ENCODE measurements at regions not wholly inside any gene's neighbourhood (a gene's known extent, or its start where the extent isn't known, plus 50 kb on each side); places are given as distances from the start of the nearest gene placed in this dataset.

GRCh38 chr4:188930822-188931221 lies 791.6 kb downstream of the TRIML1 start:
- Histone ChIP-seq H3K9me3 (no peaks in the 10 kb centered on the region), H3K27me3 (no peaks in the 10 kb centered on the region), H3K27ac (no peak overlapping the region), H3K4me3 (no peak overlapping the region), H3K36me3 (no peaks in the 10 kb centered on the region), H3K4me1 (no peaks in the 10 kb centered on the region)
- intact Hi-C loops (cut with DNase I), result no loop called here
- TF ChIP-seq POLR2A (IDR thresholded peaks at IDR 0.05) (no peak), POLR2AphosphoS5 (IDR thresholded peaks at IDR 0.05; ENCODE audit: insufficient read depth in 1 of 2, low read depth in 1 of 2) (no peak)
- TF ChIP-seq, protein P1, sequence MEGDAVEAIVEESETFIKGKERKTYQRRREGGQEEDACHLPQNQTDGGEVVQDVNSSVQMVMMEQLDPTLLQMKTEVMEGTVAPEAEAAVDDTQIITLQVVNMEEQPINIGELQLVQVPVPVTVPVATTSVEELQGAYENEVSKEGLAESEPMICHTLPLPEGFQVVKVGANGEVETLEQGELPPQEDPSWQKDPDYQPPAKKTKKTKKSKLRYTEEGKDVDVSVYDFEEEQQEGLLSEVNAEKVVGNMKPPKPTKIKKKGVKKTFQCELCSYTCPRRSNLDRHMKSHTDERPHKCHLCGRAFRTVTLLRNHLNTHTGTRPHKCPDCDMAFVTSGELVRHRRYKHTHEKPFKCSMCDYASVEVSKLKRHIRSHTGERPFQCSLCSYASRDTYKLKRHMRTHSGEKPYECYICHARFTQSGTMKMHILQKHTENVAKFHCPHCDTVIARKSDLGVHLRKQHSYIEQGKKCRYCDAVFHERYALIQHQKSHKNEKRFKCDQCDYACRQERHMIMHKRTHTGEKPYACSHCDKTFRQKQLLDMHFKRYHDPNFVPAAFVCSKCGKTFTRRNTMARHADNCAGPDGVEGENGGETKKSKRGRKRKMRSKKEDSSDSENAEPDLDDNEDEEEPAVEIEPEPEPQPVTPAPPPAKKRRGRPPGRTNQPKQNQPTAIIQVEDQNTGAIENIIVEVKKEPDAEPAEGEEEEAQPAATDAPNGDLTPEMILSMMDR (IDR thresholded peaks at IDR 0.05), result no peak
- DNase-seq (ENCODE audit: extremely low spot score in 2 of 2), result no peak

DNA sequence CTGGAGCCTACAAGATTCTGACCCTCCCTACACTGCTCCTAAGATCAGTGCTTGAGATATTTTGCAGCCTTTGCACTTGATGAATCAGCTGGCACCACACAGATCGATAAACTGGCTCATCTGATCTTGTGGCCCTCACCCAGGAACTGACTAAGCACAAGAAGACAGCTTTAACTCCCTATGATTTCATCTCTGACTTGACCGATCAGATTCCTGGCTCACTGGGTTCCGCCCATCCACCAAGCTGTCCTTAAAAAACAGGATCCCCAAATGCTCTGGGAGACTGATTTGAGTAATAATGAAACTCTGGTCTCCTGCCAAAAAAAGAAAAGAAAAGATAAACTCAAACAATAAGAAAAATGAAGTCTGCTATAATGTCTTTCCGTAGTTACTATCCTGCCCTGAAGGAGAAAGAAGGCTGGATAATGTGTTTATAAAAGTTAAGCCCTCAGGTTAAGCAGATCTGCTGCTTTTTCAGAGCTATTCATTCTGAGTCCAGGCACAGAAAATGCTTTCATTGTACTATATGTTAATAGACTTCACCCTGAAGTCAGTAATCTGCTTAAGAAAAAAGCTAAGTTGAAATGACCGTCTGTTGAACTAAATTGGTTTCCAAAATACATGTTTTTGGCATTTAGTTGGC lies 795.2 kb downstream of the TRIML1 start:
- intact Hi-C loops (cut with DNase I), result no loop called here
- no peak for DNase-seq (ENCODE audit: extremely low spot score in 2 of 2)
- TF ChIP-seq, protein P1 (IDR thresholded peaks at IDR 0.05), result no peak
- TF ChIP-seq POLR2AphosphoS5 (IDR thresholded peaks at IDR 0.05; ENCODE audit: insufficient read depth in 1 of 2, low read depth in 1 of 2) (no peak), POLR2A (IDR thresholded peaks at IDR 0.05) (no peak)

GRCh38 chr4:188941524-188942119 lies 802.4 kb downstream of the TRIML1 start:
- no peaks in the 10 kb centered on the region for H3K36me3 ChIP-seq
- no peak for DNase-seq (ENCODE audit: extremely low spot score in 2 of 2)
- TF ChIP-seq POLR2AphosphoS5 (IDR thresholded peaks at IDR 0.05; ENCODE audit: insufficient read depth in 1 of 2, low read depth in 1 of 2) (no peak), POLR2A (IDR thresholded peaks at IDR 0.05) (no peak)
- TF ChIP-seq, protein P1 (IDR thresholded peaks at IDR 0.05), result no peak
- H3K4me1 ChIP-seq, result no peaks in the 10 kb centered on the region
- intact Hi-C loops (cut with DNase I), result no loop called here
- H3K4me3 ChIP-seq, result no peak overlapping the region
- no peaks in the 10 kb centered on the region for H3K27me3 ChIP-seq
- H3K27ac ChIP-seq, result no peak overlapping the region
- no peaks in the 10 kb centered on the region for H3K9me3 ChIP-seq

More for the DNA sequence above, 795.2 kb downstream of the TRIML1 start:
- Histone ChIP-seq H3K4me3 (no peak overlapping the region), H3K36me3 (no peaks in the 10 kb centered on the region), H3K9me3 (no peaks in the 10 kb centered on the region), H3K27ac (no peak overlapping the region), H3K27me3 (no peaks in the 10 kb centered on the region), H3K4me1 (no peaks in the 10 kb centered on the region)

DNA sequence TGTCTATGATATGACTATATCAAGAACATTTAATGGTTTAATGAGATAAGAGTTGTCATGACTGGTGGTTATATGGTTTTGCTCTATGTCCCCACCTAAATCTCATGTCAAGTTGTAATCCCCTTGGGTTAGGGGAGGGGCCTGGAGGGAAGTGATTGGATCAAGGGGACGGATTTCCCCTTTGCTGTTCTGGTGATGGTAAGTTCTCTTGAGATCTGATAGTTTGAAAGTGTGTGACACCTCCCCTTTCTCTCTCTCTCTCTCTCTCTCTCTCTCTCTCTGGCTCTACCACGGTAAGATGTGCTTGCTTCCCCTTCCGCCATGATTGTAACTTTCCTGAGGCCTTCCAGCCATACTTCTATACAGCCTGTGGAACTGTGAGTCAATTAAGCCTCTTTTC lies 803.4 kb downstream of the TRIML1 start:
- Histone ChIP-seq H3K36me3 (no peaks in the 10 kb centered on the region), H3K9me3 (no peaks in the 10 kb centered on the region), H3K27me3 (no peaks in the 10 kb centered on the region), H3K4me3 (no peak overlapping the region), H3K27ac (no peak overlapping the region), H3K4me1 (no peaks in the 10 kb centered on the region)
- no peak for DNase-seq (ENCODE audit: extremely low spot score in 2 of 2)
- TF ChIP-seq, protein P1 (IDR thresholded peaks at IDR 0.05), result no peak
- TF ChIP-seq POLR2AphosphoS5 (IDR thresholded peaks at IDR 0.05; ENCODE audit: insufficient read depth in 1 of 2, low read depth in 1 of 2) (no peak), POLR2A (IDR thresholded peaks at IDR 0.05) (no peak)
- intact Hi-C loops (cut with DNase I), result no loop called here

DNA sequence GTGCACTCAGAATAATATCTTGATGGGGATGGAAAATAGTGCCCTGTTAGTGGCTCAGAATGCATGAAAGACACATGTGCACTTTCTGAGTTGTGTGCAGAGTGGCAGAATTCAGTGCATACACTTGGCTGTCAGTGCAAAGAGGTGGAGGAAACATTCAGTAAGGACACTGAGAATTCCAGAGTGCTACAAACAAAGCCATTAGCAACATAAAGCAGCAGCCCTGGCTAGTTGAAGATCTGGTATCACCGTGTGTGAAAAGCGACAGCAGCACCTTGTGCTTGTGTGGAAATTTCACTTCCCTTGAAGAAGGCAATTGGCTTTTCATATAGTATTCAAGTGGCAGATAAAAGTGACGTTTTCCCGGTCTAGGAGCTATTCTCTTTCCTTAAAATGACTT lies 810.4 kb downstream of the TRIML1 start:
- no peaks in the 10 kb centered on the region for H3K4me1 ChIP-seq
- intact Hi-C loops (cut with DNase I), result no loop called here
- TF ChIP-seq, protein P1 (IDR thresholded peaks at IDR 0.05), result no peak
- TF ChIP-seq POLR2AphosphoS5 (IDR thresholded peaks at IDR 0.05; ENCODE audit: insufficient read depth in 1 of 2, low read depth in 1 of 2) (no peak), POLR2A (IDR thresholded peaks at IDR 0.05) (no peak)
- no peak overlapping the region for H3K4me3 ChIP-seq
- no peak overlapping the region for H3K27ac ChIP-seq
- H3K27me3 ChIP-seq, result no peaks in the 10 kb centered on the region
- no peaks in the 10 kb centered on the region for H3K9me3 ChIP-seq
- DNase-seq (ENCODE audit: extremely low spot score in 2 of 2), result no peak
- no peaks in the 10 kb centered on the region for H3K36me3 ChIP-seq
